Activated T-helper 1 cell treated with anti-CD3 and anti-CD28 coated beads, Interleukin-12 subunit alpha, Interleukin-12 subunit beta, Interleukin-2, Interleukin-4 antibody, amounts not matched to agents 30 ng/mL and 10 ng/mL and 1 ng/mL, durations not matched to agents 14 hours and 24 hours and 36 hours (primary cell): ENCODE measurements at regions not wholly inside any gene's neighbourhood (a gene's known extent, or its start where the extent isn't known, plus 50 kb on each side); places are given as distances from the start of the nearest gene placed in this dataset.

Source experiments
- DNase-seq: peaks from one replicate; pipeline ENCODE4 v3.0.0; 2021; ENCODE audit warnings: low spot score
- H3K27ac Mint-ChIP-seq: one replicate; pipeline ENCODE4 v1.8.0; 2021; ENCODE audit warnings: mild to moderate bottlenecking, mixed read lengths
- H3K27me3 Mint-ChIP-seq: one replicate; pipeline ENCODE4 v1.8.0; 2022; ENCODE audit warnings: mild to moderate bottlenecking, moderate library complexity, mixed read lengths; ENCODE audit not compliant: insufficient read depth
- H3K36me3 Mint-ChIP-seq: one replicate; pipeline ENCODE4 v1.8.0; 2021; ENCODE audit warnings: low read depth, mixed read lengths
- H3K4me1 Mint-ChIP-seq: one replicate; pipeline ENCODE4 v1.8.0; 2021; ENCODE audit warnings: low read depth, mixed read lengths
- H3K4me3 Mint-ChIP-seq: one replicate; pipeline ENCODE4 v1.8.0; 2021; ENCODE audit warnings: mild to moderate bottlenecking, moderate library complexity, mixed read lengths
- H3K9me3 Mint-ChIP-seq: one replicate; pipeline ENCODE4 v1.8.0; 2021; ENCODE audit warnings: mixed read lengths
- intact Hi-C: fragments of 100-400 bp; cut with micrococcal nuclease; formaldehyde crosslinking; loops from one replicate; pipeline ENCODE4 v1.15.1; 2024

DNA sequence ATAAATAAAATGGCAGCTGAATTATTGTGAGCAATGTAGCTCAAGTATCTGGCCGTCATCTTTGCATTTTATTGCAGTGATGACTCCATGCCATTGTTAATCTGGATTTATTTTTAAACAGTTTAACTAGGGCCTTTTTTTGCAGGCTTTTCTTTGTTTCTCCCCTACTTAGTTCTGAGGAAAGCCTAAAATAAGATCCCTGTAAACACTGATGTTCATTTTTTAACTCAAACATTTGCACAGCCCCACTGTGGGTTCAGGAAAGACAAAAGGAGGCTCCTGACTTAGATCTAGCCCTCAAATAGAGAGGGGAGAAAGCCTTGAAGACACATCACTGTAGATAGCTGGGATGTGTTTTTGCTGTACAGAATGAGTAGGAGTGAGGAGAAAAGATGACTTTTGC lies 69.2 kb downstream of the PLEKHG1 start:
- Mint-ChIP-seq H3K9me3 (no peaks in the 10 kb centered on the region), H3K27me3 (peaks cover 9% of the 10 kb centered on the region), H3K36me3 (no peaks in the 10 kb centered on the region), H3K4me1 (no peaks in the 10 kb centered on the region), H3K27ac (no peak overlapping the region), H3K4me3 (no peak overlapping the region)
- no peak for DNase-seq
- intact Hi-C loops = no loop called here

DNA sequence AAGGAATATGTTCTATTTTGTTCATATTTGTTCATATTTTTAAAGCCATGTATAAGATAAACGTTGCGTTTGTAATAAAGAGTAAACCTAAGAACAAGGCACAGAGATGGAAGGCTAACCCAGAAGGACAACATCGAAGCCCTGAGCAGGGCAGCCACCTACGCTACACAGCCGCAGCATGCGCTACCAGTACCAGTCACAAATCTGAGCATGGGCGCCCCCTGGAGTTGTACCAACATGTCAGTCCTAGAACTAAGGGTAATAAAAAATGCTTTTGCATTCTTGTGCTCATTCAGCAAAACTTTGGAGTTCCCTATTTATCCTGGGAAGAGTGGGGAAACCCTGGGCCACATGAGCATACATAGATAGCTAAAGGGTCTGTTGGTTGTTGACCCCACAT lies 70.6 kb downstream of the PLEKHG1 start:
- Mint-ChIP-seq H3K27me3 (peaks cover 11% of the 10 kb centered on the region), H3K9me3 (no peaks in the 10 kb centered on the region), H3K4me1 (no peaks in the 10 kb centered on the region), H3K36me3 (no peaks in the 10 kb centered on the region), H3K4me3 (no peak overlapping the region), H3K27ac (no peak overlapping the region)
- DNase-seq = no peak
- intact Hi-C loops = no loop called here

DNA sequence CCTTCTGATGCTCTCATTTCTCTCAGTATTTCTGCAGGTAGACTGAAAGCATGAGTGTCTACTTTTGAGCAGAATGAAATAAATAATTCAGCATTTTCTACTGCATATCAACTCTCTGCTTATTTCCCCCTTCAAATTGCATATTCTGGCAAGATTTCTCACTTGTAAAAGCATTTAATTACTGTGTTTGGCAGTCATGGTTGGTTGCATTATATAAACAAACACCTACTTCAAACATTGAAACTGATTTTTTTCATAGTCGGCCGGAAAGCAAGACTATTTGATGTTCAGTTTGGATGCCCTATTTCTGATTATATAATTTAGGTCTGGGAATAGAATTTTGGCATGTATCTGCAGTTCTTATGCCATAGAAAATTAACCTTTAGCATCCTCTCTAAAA lies 73.1 kb downstream of the PLEKHG1 start:
- intact Hi-C loops = no loop called here
- no peaks in the 10 kb centered on the region for H3K4me1 Mint-ChIP-seq
- peaks cover 11% of the 10 kb centered on the region for H3K27me3 Mint-ChIP-seq
- no peak for DNase-seq
- H3K4me3 Mint-ChIP-seq = no peak overlapping the region
- H3K27ac Mint-ChIP-seq = no peak overlapping the region
- H3K9me3 Mint-ChIP-seq = no peaks in the 10 kb centered on the region
- no peaks in the 10 kb centered on the region for H3K36me3 Mint-ChIP-seq

DNA sequence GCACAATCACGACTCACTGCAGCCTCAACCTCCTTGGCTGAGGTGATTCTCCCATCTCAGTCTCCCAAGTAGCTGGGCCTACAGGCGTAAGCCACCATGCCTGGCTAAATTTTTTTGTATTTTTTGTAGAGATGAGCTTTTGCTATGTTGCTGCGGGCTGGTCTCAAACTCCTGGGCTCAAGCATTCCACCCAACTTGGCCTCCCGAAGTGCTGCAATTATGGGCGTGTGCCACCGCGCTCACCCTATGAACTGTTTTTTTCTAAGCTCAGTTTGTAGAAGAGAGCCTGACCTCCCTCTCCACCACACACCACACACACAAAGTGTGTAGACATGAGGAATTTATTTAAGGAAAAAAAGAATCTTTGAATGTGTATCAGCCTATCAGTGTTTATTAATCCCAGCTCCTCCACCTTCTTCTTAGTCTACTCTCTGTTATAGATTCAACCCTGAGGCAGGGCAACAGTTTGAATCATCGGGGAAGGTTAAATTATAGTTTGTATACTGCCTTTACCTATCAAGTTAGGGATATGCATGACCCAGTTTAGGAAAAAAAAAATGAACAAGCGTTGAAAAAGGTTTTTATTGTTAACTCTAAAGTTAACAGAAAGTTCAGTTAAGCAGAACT lies 74.1 kb downstream of the PLEKHG1 start:
- intact Hi-C loops = no loop called here
- Mint-ChIP-seq H3K27ac (no peak overlapping the region), H3K9me3 (no peaks in the 10 kb centered on the region), H3K27me3 (peaks cover 9% of the 10 kb centered on the region), H3K4me1 (no peaks in the 10 kb centered on the region), H3K36me3 (no peaks in the 10 kb centered on the region), H3K4me3 (no peak overlapping the region)
- DNase-seq = no peak

DNA sequence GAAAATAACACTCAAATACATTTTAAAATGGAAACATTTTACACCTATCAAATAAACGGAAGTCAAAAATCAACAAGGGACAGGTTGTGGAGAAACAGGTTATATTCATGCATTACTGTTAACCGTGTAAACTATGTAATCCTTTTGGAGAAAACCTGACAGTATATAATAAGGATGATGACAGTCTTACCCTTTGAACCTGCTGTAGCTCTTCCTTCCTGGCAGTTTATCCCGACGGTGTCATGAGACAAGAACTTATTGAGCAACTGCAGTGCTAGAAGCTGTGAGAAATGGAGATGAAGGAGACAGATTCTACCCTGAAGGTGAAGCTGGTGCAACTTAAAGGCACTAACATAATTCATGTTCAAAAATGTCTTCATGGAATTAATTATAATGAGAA lies 76.7 kb downstream of the PLEKHG1 start:
- no peaks in the 10 kb centered on the region for H3K4me1 Mint-ChIP-seq
- no peak overlapping the region for H3K4me3 Mint-ChIP-seq
- H3K36me3 Mint-ChIP-seq = no peaks in the 10 kb centered on the region
- peaks cover 9% of the 10 kb centered on the region for H3K27me3 Mint-ChIP-seq
- intact Hi-C loops = no loop called here
- no peak for DNase-seq
- H3K9me3 Mint-ChIP-seq = no peaks in the 10 kb centered on the region
- H3K27ac Mint-ChIP-seq = no peak overlapping the region

DNA sequence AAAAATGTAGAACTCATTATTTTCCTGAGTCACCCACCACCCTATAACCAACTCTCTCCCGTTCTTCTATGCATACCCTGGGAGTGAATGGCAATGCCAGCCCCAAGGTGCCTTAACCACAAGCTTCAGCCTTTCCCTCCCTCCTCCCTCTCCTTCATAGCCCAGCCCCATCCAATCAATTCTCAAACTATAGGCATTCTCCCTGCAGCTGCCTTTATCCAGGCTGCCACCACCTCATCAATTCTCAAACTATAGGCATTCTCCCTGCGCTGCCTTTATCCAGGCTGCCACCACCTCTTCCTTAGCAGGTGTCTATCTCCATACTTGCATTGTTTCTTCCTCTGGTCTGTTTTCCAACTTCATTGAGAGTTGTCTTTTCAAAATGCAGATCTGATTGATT lies 77.1 kb downstream of the PLEKHG1 start:
- Mint-ChIP-seq H3K27me3 (peaks cover 7% of the 10 kb centered on the region), H3K27ac (no peak overlapping the region)

DNA sequence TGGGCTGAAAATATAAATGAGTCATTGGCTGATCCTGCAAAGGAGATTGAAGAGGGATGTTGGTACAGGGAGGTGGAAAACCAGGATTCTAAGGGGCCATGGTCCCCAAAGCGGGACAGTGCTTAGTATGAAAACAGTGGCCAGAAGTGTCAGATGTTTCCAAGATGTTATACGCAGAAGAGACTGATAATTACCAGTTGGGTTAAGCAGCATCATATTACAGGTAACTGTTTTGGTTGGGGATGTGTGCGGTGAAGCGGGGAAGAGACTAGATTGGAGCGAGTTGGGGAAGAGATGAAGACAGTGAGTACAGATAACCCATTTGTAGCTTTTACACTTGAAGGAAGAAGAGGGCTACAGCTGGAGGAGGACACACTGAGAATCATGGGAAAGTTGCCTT lies 80.8 kb downstream of the PLEKHG1 start:
- intact Hi-C loops = loop anchor here (2.0 kb wide), 1 partner anchor 60 kb away; no protein-coding TSS in a partner anchor

More for the DNA sequence above, 77.1 kb downstream of the PLEKHG1 start:
- intact Hi-C loops = no loop called here
- no peak for DNase-seq
- H3K9me3 Mint-ChIP-seq = no peaks in the 10 kb centered on the region
- no peak overlapping the region for H3K4me3 Mint-ChIP-seq
- H3K36me3 Mint-ChIP-seq = no peaks in the 10 kb centered on the region
- no peaks in the 10 kb centered on the region for H3K4me1 Mint-ChIP-seq

DNA sequence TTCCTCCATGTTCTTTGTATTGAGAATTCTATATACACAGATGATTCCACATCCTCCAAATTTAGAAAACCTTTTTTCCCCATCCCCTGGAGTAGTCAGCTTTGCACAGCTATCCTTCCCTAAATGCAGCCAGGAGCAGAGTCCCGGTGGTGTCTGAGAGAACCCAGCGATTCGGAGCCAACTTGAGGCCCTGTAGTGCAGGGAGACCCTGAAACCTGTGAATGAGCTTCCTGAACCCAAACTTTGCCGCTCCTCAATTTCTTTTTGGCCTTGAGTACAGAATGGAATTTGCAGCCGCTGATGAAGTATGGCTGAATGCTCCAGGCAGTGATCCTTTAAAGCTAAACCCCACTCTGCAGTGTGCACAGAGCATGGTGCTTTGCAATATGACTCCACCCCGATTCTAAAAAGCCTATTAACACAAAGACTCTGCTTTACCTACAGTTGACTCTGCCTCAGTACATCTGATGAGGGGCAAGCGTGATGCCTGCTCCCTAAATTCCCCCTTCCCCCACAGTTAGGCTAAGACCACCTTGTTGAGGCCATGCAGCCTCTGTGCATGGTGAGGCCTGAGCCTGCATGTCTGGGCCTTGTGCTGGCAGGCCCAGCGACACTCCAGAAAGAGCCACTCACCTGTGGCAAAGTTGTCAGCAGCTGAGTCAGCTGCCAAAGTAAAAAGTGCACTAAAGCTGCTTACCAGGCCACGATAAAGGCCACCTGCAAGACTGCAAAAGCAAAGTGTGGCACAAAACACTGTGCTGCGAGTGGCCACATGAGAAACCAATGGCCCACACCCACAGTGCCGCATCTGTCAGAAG lies 82.1 kb downstream of the PLEKHG1 start:
- DNase-seq = no peak
- no peaks in the 10 kb centered on the region for H3K4me1 Mint-ChIP-seq
- H3K36me3 Mint-ChIP-seq = no peaks in the 10 kb centered on the region
- H3K4me3 Mint-ChIP-seq = no peak overlapping the region
- no peak overlapping the region for H3K27ac Mint-ChIP-seq
- peaks cover 3% of the 10 kb centered on the region for H3K27me3 Mint-ChIP-seq
- intact Hi-C loops = loop anchor here (2.0 kb wide), 1 partner anchor 61 kb away; no protein-coding TSS in a partner anchor
- H3K9me3 Mint-ChIP-seq = no peaks in the 10 kb centered on the region

More for the DNA sequence above, 80.8 kb downstream of the PLEKHG1 start:
- no peaks in the 10 kb centered on the region for H3K36me3 Mint-ChIP-seq
- no peaks in the 10 kb centered on the region for H3K4me1 Mint-ChIP-seq
- no peaks in the 10 kb centered on the region for H3K27me3 Mint-ChIP-seq
- no peaks in the 10 kb centered on the region for H3K9me3 Mint-ChIP-seq
- no peak for DNase-seq
- no peak overlapping the region for H3K27ac Mint-ChIP-seq
- no peak overlapping the region for H3K4me3 Mint-ChIP-seq

DNA sequence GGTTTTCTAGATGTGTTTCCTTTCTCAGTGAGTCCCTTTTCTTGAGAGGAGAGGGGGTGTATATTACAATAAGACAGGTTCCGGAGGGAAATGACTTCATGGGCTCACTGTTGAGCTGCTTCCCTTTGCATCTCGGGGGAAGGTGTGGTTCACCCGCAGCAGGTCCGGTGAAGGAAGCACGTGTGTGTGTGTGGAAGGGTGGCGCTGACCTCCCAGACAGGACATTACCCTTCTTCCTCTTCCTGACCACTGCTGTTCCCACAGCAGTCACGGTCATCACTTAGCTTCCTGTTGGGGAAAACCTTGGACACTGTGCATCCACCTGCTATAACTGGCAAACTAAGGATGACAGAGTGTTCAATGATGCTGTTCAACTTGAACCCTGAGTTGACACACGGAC lies 83.6 kb downstream of the PLEKHG1 start:
- Mint-ChIP-seq H3K4me1 (no peaks in the 10 kb centered on the region), H3K4me3 (no peak overlapping the region), H3K27me3 (peaks cover 3% of the 10 kb centered on the region), H3K9me3 (no peaks in the 10 kb centered on the region), H3K27ac (no peak overlapping the region), H3K36me3 (no peaks in the 10 kb centered on the region)
- intact Hi-C loops = no loop called here
- no peak for DNase-seq

DNA sequence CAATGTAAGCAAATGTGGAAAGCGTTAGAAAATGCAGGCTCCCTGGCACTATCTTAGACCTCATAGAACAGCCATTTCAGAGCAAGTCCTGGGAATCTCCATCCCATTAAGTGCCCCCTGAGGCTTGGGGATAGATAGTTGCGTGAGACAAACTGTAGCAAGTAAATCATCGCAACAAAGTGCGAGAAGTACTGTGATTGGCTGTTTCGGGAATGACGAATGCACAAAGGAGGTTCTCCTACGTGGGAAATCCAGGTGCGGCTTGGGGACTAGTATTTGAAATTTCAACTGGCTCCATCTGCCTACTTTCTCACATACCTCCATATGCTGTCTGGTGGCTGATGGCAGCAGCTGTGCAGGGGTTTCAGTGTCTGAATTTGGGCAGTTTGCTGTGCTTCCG lies 84.5 kb downstream of the PLEKHG1 start:
- H3K36me3 Mint-ChIP-seq = no peaks in the 10 kb centered on the region
- H3K27ac Mint-ChIP-seq = no peak overlapping the region
- no peaks in the 10 kb centered on the region for H3K4me1 Mint-ChIP-seq
- no peak for DNase-seq
- intact Hi-C loops = no loop called here
- H3K4me3 Mint-ChIP-seq = no peak overlapping the region
- no peaks in the 10 kb centered on the region for H3K9me3 Mint-ChIP-seq
- peaks cover 3% of the 10 kb centered on the region for H3K27me3 Mint-ChIP-seq

DNA sequence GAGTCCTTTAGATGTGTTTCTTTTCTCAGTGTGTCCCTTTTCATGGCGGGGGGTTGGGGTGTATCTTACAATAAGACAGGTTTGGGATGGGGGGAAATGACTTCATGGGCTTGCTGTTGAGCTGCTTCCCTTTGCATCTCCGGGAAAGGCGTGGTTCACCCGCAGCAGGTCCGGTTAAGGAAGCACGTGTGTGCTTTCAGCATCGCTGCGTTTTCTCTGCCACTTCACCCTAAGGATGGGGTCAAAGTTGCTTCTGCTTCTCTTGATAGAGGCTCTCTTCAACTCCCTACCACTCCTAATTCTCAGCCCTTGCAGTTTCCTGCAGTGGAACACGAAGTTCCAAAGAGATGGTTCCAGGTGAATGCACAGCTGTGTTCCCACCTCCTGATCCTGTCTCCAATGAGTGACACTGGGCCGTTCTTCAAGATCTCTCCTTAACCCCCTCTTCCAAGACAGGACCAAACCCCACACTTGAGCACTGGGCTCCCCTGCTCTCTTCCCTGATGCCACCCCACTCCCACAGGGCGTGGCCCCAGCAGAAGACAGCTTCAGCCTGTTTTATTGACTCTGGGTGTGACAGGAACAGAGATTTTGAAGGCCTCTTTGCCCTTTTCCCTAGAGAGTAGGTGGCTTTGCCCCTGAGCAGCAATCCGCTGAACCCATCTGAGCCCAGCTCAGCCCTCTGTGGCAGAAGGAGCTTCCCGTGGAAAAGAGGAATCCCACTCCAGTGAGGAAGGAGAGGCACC lies 85.2 kb downstream of the PLEKHG1 start:
- DNase-seq = no peak
- H3K27ac Mint-ChIP-seq = no peak overlapping the region
- H3K4me3 Mint-ChIP-seq = no peak overlapping the region
- H3K36me3 Mint-ChIP-seq = no peaks in the 10 kb centered on the region
- H3K9me3 Mint-ChIP-seq = no peaks in the 10 kb centered on the region
- H3K4me1 Mint-ChIP-seq = no peaks in the 10 kb centered on the region
- intact Hi-C loops = no loop called here
- H3K27me3 Mint-ChIP-seq = peaks cover 3% of the 10 kb centered on the region

DNA sequence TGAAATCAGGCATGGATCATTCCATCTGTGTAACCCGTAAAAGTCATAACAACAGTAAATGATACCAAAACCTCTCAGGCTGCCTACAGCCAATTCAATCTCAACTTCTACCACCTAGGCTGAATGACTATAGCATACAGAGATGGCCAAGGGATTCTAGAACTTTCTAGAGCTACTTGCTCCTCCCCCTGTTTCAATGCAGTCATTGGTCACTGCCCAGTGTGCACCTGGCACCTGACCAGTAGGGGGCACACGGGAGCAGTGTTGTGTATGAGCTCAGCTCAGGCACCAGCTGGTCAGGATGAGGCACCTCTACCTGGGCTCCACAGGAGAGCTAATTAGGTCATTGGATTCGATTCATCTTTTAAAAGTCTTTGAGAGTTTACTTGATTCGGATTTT lies 86.2 kb downstream of the PLEKHG1 start:
- Mint-ChIP-seq H3K27me3 (peaks cover 3% of the 10 kb centered on the region), H3K4me3 (no peak overlapping the region), H3K27ac (no peak overlapping the region), H3K9me3 (no peaks in the 10 kb centered on the region), H3K36me3 (no peaks in the 10 kb centered on the region), H3K4me1 (no peaks in the 10 kb centered on the region)
- no peak for DNase-seq
- intact Hi-C loops = no loop called here

DNA sequence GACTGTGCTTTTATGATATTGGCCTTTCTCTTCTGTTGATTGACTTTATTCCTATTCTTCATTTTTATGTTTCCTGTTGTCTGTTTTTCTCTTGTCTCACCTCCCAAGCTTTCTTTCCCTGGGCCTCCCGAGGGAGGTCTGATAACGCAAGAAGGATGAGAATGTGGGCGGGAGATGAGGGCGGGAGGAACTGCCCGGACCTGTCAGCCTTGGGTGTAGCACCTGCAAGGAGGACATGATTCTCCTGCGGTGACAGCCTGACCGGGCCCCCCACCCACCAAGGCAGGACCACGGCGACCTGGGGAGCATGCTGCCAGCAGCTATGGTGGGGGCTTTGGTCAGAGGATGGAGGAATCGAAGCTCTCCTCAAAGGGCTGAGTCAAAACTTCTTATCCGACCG lies 86.9 kb downstream of the PLEKHG1 start:
- Mint-ChIP-seq H3K4me1 (no peaks in the 10 kb centered on the region), H3K4me3 (no peak overlapping the region), H3K27ac (no peak overlapping the region), H3K36me3 (no peaks in the 10 kb centered on the region), H3K27me3 (peaks cover 3% of the 10 kb centered on the region), H3K9me3 (no peaks in the 10 kb centered on the region)
- intact Hi-C loops = no loop called here
- DNase-seq = no peak
